ENCODE measurements at regions not wholly inside any gene's neighbourhood (a gene's known extent, or its start where the extent isn't known, plus 50 kb on each side); places are given as distances from the start of the nearest gene placed in this dataset.

- TF ChIP-seq POLR2A (IDR thresholded peaks at IDR 0.05; ENCODE audit: low read depth, low read length) (no peak), EZH2 (IDR thresholded peaks at IDR 0.05; ENCODE audit: borderline replicate concordance, low read depth, low read length, severe bottlenecking) (no peak), POLR2AphosphoS5 (IDR thresholded peaks at IDR 0.05; ENCODE audit: insufficient read depth, low read depth, low read length) (no peak), CTCF (IDR thresholded peaks at IDR 0.05; ENCODE audit: extremely low read depth in 1 of 2, insufficient read depth in 1 of 2, low read depth in 1 of 2, low read length in 2 of 2) (no peak), JUN (IDR thresholded peaks at IDR 0.05; ENCODE audit: borderline replicate concordance, insufficient read depth, insufficient read length, low read depth) (no peak), MYC (IDR thresholded peaks at IDR 0.05; ENCODE audit: low read depth, low read length) (no peak)
These were observed 110.5 kb downstream of the JCAD start for GRCh38 chr10:29948881-29949355.

Data from endothelial cell of umbilical vein (primary cell).